ENCODE measurements at regions not wholly inside any gene's neighbourhood (a gene's known extent, or its start where the extent isn't known, plus 50 kb on each side); places are given as distances from the start of the nearest gene placed in this dataset.

DNA sequence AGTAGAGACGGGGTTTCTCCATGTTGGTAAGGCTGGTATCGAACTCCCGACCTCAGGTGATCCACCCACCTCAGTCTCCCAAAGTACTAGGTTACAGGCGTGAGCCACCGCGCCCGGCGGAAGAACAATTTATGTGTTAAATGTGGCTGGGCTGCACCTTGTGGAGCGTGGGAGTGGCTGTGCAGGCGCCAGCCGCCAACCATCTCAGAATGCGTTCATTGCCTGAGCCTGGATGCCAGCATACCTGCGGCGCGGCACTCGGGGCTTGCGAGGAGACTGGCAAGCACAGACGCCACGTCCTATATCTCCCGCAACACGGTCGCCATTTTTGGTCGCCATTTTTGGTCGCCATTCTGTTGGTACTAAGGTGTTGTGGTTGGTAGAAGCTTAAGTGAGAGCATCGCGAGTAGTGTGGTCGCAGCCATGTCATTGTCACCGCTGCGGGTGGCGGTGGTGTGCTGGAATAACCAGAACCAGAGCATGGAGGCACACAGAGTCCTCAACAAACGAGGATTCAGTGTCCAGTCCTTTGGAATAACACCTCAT, 193.6 kb upstream of the HTR2C start:
- TF ChIP-seq, protein P1, sequence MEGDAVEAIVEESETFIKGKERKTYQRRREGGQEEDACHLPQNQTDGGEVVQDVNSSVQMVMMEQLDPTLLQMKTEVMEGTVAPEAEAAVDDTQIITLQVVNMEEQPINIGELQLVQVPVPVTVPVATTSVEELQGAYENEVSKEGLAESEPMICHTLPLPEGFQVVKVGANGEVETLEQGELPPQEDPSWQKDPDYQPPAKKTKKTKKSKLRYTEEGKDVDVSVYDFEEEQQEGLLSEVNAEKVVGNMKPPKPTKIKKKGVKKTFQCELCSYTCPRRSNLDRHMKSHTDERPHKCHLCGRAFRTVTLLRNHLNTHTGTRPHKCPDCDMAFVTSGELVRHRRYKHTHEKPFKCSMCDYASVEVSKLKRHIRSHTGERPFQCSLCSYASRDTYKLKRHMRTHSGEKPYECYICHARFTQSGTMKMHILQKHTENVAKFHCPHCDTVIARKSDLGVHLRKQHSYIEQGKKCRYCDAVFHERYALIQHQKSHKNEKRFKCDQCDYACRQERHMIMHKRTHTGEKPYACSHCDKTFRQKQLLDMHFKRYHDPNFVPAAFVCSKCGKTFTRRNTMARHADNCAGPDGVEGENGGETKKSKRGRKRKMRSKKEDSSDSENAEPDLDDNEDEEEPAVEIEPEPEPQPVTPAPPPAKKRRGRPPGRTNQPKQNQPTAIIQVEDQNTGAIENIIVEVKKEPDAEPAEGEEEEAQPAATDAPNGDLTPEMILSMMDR (IDR thresholded peaks at IDR 0.05): no peak
- TF ChIP-seq POLR2A (IDR thresholded peaks at IDR 0.05): no peak

All from adrenal gland (tissue), 5 donors.